ENCODE measurements at regions not wholly inside any gene's neighbourhood (a gene's known extent, or its start where the extent isn't known, plus 50 kb on each side); places are given as distances from the start of the nearest gene placed in this dataset.

DNA sequence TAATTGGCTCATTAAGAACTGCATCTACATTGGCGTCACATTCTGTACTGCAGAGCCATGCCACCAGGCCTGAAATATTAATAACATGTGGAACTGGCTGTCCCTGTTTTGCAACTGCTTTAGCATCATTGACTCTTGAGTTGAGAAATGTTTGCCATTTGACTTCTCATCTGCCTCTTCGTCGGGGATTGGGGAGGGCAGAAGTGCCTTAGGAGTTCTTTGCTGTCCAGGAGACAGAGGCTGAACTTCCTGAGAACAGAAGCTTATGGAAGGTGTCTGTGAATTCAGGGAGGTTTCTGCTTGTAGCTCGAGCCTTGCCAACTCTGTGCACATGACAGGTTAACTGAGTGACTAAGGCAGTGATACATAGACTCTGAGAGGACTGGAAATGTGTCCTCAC, 265.0 kb downstream of the KIF4B start:
- no peak for DNase-seq (ENCODE audit: low read depth)
- TF ChIP-seq, protein P1, sequence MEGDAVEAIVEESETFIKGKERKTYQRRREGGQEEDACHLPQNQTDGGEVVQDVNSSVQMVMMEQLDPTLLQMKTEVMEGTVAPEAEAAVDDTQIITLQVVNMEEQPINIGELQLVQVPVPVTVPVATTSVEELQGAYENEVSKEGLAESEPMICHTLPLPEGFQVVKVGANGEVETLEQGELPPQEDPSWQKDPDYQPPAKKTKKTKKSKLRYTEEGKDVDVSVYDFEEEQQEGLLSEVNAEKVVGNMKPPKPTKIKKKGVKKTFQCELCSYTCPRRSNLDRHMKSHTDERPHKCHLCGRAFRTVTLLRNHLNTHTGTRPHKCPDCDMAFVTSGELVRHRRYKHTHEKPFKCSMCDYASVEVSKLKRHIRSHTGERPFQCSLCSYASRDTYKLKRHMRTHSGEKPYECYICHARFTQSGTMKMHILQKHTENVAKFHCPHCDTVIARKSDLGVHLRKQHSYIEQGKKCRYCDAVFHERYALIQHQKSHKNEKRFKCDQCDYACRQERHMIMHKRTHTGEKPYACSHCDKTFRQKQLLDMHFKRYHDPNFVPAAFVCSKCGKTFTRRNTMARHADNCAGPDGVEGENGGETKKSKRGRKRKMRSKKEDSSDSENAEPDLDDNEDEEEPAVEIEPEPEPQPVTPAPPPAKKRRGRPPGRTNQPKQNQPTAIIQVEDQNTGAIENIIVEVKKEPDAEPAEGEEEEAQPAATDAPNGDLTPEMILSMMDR (IDR thresholded peaks at IDR 0.05; ENCODE audit: insufficient read depth, low read length, severe bottlenecking): no peak
- Histone ChIP-seq H3K4me3 (ENCODE audit: low read depth, low read length) (no peak overlapping the region), H3K27me3 (ENCODE audit: control insufficient read depth, insufficient read depth, low read length) (no peaks in the 10 kb centered on the region), H3K36me3 (ENCODE audit: control insufficient read depth, insufficient read depth, low read length) (no peaks in the 10 kb centered on the region)
- FAIRE-seq: peak; percentile 93

DNA sequence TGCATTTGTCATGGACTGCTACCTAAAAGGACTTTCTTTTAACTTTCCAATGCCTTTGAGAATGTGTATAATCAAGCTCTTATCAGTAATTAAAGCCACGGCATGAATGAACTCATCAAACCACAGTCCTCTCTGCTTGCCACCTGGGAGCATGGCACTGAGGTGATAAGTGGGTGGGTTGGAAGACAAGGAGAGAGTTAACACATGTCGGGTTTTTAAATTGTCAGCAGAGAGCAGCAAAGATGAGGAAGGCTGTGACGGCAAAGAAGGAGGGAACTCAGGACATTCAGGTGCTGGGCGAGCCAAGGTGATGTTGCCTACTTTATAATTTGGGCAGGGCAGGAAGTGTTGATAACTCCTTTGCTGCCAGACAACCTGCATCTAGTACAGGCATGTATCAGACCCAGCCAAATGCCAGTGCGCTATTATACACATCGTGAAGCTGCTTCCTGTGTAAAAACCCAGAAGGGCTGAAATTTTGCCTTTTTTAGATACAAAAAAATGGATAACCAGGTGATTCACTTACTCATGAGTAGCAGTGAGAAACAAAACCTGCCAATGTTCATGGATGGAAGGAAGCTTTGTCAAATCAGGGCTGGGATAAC, 269.1 kb downstream of the KIF4B start:
- DNase-seq (ENCODE audit: low read depth) (peak; percentile 14), FAIRE-seq (no peak)
- no peak overlapping the region for H3K4me3 ChIP-seq (ENCODE audit: low read depth, low read length)
- TF ChIP-seq, protein P1 (IDR thresholded peaks at IDR 0.05; ENCODE audit: insufficient read depth, low read length, severe bottlenecking): no peak
- H3K27me3 ChIP-seq (ENCODE audit: control insufficient read depth, insufficient read depth, low read length): no peaks in the 10 kb centered on the region
- no peaks in the 10 kb centered on the region for H3K36me3 ChIP-seq (ENCODE audit: control insufficient read depth, insufficient read depth, low read length)

- H3K4me3 ChIP-seq (ENCODE audit: low read depth, low read length): no peak overlapping the region
- H3K36me3 ChIP-seq (ENCODE audit: control insufficient read depth, insufficient read depth, low read length): no peaks in the 10 kb centered on the region
- TF ChIP-seq, protein P1 (IDR thresholded peaks at IDR 0.05; ENCODE audit: insufficient read depth, low read length, severe bottlenecking): no peak
- H3K27me3 ChIP-seq (ENCODE audit: control insufficient read depth, insufficient read depth, low read length): no peaks in the 10 kb centered on the region
- DNase-seq (ENCODE audit: low read depth) (no peak), FAIRE-seq (no peak)
Observed at GRCh38 chr5:155285706-155286105, 272.2 kb downstream of the KIF4B start.

GRCh38 chr5:155290937-155291336, 277.4 kb downstream of the KIF4B start:
- TF ChIP-seq, protein P1 (IDR thresholded peaks at IDR 0.05; ENCODE audit: insufficient read depth, low read length, severe bottlenecking): no peak

DNA sequence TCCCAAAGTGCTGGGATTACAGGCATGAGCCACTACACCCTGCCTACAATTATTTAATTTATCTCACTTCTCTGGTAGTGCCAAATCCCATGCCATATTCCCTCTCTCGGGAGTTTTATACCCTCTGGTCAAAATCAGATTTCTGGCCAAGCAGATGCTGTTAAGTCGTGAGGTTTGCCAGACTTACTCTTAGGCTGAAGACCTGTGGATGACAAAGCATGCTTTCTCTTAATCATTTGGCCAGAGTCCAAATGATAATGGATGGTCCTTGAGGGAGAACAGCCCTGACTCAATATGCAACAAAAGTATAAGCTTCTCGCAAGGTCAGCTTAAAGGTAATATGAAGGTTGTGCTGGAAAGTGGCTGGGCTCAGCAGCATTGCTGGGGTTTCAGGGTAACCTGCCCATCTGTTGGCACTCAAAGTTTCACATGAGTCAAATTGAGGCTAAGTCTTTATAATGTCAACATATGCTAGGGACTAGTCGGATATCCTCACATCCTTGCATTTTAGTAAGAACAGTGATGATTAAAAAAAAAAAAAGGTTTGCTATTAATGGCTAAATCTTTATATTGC, 280.1 kb downstream of the KIF4B start:
- DNase-seq (ENCODE audit: low read depth) (no peak), FAIRE-seq (no peak)
- no peaks in the 10 kb centered on the region for H3K36me3 ChIP-seq (ENCODE audit: control insufficient read depth, insufficient read depth, low read length)
- no peaks in the 10 kb centered on the region for H3K27me3 ChIP-seq (ENCODE audit: control insufficient read depth, insufficient read depth, low read length)
- TF ChIP-seq, protein P1 (IDR thresholded peaks at IDR 0.05; ENCODE audit: insufficient read depth, low read length, severe bottlenecking): no peak
- no peak overlapping the region for H3K4me3 ChIP-seq (ENCODE audit: low read depth, low read length)

More at GRCh38 chr5:155290937-155291336, 277.4 kb downstream of the KIF4B start:
- FAIRE-seq: no peak
- H3K4me3 ChIP-seq (ENCODE audit: low read depth, low read length): no peak overlapping the region
- no peak for DNase-seq (ENCODE audit: low read depth)
- H3K36me3 ChIP-seq (ENCODE audit: control insufficient read depth, insufficient read depth, low read length): no peaks in the 10 kb centered on the region
- no peaks in the 10 kb centered on the region for H3K27me3 ChIP-seq (ENCODE audit: control insufficient read depth, insufficient read depth, low read length)

DNA sequence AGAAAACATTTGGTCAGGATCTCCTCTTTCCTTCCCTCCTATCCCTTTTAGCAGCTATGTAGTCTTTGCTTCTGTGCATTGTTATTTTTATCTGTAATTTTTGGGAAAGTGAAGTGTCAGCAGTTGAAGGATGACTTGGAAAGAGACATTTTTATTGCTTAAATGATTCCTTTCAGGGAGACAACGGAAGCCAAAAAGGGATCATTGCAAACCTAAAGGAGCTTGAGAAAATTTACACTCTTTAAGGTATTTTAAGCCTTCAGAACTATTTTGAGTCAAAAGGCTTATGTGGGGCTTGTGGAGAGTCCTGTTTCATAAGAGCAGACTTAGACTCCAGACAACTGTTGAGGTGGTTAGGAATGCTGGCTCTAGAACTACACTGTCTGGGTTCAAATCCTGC, 281.6 kb downstream of the KIF4B start:
- FAIRE-seq (no peak), DNase-seq (ENCODE audit: low read depth) (no peak)
- Histone ChIP-seq H3K36me3 (ENCODE audit: control insufficient read depth, insufficient read depth, low read length) (no peaks in the 10 kb centered on the region), H3K27me3 (ENCODE audit: control insufficient read depth, insufficient read depth, low read length) (no peaks in the 10 kb centered on the region), H3K4me3 (ENCODE audit: low read depth, low read length) (no peak overlapping the region)
- TF ChIP-seq, protein P1 (IDR thresholded peaks at IDR 0.05; ENCODE audit: insufficient read depth, low read length, severe bottlenecking): no peak

Data from bronchial epithelial cell (primary cell).